ENCODE measurements at regions not wholly inside any gene's neighbourhood (a gene's known extent, or its start where the extent isn't known, plus 50 kb on each side); places are given as distances from the start of the nearest gene placed in this dataset.

DNA sequence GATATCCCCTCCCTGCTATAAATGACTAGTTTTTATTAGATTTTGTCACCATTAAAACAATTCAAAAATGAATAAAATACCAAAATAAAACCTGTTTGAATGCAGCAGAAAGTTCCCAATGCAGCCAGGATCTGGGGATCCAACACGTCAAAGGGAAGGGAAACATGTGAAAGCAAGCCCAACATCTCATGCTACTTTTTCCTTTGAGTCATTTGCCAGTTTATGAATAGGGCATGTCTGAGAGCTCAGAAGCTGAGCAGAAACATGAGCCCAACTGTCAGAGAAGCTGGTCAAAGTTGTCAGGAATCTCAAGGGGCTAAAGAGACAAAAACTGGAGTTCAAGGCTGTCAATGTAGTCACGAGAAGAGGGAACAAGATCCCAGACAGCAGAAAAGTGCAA is 526.4 kb downstream of the KLF5 start:
- intact Hi-C loops (cut with micrococcal nuclease; ENCODE audit: unreplicated experiment): no loop called here
- Histone ChIP-seq H3K9me3 (no peaks in the 10 kb centered on the region), H3K36me3 (ENCODE audit: control insufficient read depth, insufficient read depth, low read length) (no peaks in the 10 kb centered on the region), H3K4me1 (no peaks in the 10 kb centered on the region), H3K27me3 (replicated peaks; ENCODE audit: control insufficient read depth, insufficient read depth, low read length) (no peaks in the 10 kb centered on the region), H3K4me3 (ENCODE audit: low read depth, low read length) (no peak overlapping the region)
- H3K4me3 Mint-ChIP-seq (ENCODE audit: unreplicated experiment): no peak overlapping the region
- no peak for DNase-seq
- H3K4me1 Mint-ChIP-seq (ENCODE audit: low read depth, unreplicated experiment): peaks cover 6% of the 10 kb centered on the region
- H3K9me3 Mint-ChIP-seq (ENCODE audit: unreplicated experiment): peaks cover 10% of the 10 kb centered on the region
- ChIA-PET CTCF (no interaction called here), POLR2A (no interaction called here)
- TF ChIP-seq CTCF (IDR thresholded peaks at IDR 0.05; ENCODE audit: insufficient read depth in 1 of 2, low read depth in 1 of 2, low read length in 1 of 2, severe bottlenecking in 1 of 2, unreplicated experiment in 1 of 2): no peak
- H3K27me3 Mint-ChIP-seq (ENCODE audit: insufficient read depth, unreplicated experiment): peaks cover 2% of the 10 kb centered on the region
- no peaks in the 10 kb centered on the region for H3K36me3 Mint-ChIP-seq (ENCODE audit: insufficient read depth, unreplicated experiment)
- no TSS peak for BruUV-seq (replicated peaks)
- no peak overlapping the region for H3K27ac Mint-ChIP-seq (ENCODE audit: unreplicated experiment)

- H3K9me3 Mint-ChIP-seq (ENCODE audit: unreplicated experiment): peaks cover 10% of the 10 kb centered on the region
- H3K36me3 ChIP-seq (ENCODE audit: control insufficient read depth, insufficient read depth, low read length): no peaks in the 10 kb centered on the region
- intact Hi-C loops (cut with micrococcal nuclease; ENCODE audit: unreplicated experiment): no loop called here
- H3K4me1 Mint-ChIP-seq (ENCODE audit: low read depth, unreplicated experiment): peaks cover 6% of the 10 kb centered on the region
- TF ChIP-seq CTCF (IDR thresholded peaks at IDR 0.05; ENCODE audit: insufficient read depth in 1 of 2, low read depth in 1 of 2, low read length in 1 of 2, severe bottlenecking in 1 of 2, unreplicated experiment in 1 of 2): no peak
- H3K36me3 Mint-ChIP-seq (ENCODE audit: insufficient read depth, unreplicated experiment): no peaks in the 10 kb centered on the region
- H3K9me3 ChIP-seq: no peaks in the 10 kb centered on the region
- DNase-seq: no peak
- ChIA-PET CTCF (no interaction called here), POLR2A (no interaction called here)
- H3K4me3 Mint-ChIP-seq (ENCODE audit: unreplicated experiment): no peak overlapping the region
- no peak overlapping the region for H3K4me3 ChIP-seq (ENCODE audit: low read depth, low read length)
- no peaks in the 10 kb centered on the region for H3K27me3 ChIP-seq (replicated peaks; ENCODE audit: control insufficient read depth, insufficient read depth, low read length)
- no TSS peak for BruUV-seq (replicated peaks)
- H3K27ac Mint-ChIP-seq (ENCODE audit: unreplicated experiment): no peak overlapping the region
- H3K4me1 ChIP-seq: no peaks in the 10 kb centered on the region
- H3K27me3 Mint-ChIP-seq (ENCODE audit: insufficient read depth, unreplicated experiment): peaks cover 2% of the 10 kb centered on the region
Observed at GRCh38 chr13:73583331-73583730, 524.5 kb downstream of the KLF5 start.

- Mint-ChIP-seq H3K9me3 (ENCODE audit: unreplicated experiment) (peaks cover under 1% of the 10 kb centered on the region), H3K4me3 (ENCODE audit: unreplicated experiment) (no peak overlapping the region), H3K27ac (ENCODE audit: unreplicated experiment) (no peak overlapping the region), H3K36me3 (ENCODE audit: insufficient read depth, unreplicated experiment) (no peaks in the 10 kb centered on the region), H3K4me1 (ENCODE audit: low read depth, unreplicated experiment) (peaks cover 6% of the 10 kb centered on the region), H3K27me3 (ENCODE audit: insufficient read depth, unreplicated experiment) (no peaks in the 10 kb centered on the region)
- Histone ChIP-seq H3K9me3 (no peaks in the 10 kb centered on the region), H3K4me3 (ENCODE audit: low read depth, low read length) (no peak overlapping the region), H3K27me3 (replicated peaks; ENCODE audit: control insufficient read depth, insufficient read depth, low read length) (no peaks in the 10 kb centered on the region), H3K36me3 (ENCODE audit: control insufficient read depth, insufficient read depth, low read length) (no peaks in the 10 kb centered on the region), H3K4me1 (no peaks in the 10 kb centered on the region)
- CTCF ChIA-PET: no interaction called here
- POLR2A ChIA-PET: no interaction called here
- DNase-seq: no peak
- intact Hi-C loops (cut with micrococcal nuclease; ENCODE audit: unreplicated experiment): no loop called here
- TF ChIP-seq CTCF (IDR thresholded peaks at IDR 0.05; ENCODE audit: insufficient read depth in 1 of 2, low read depth in 1 of 2, low read length in 1 of 2, severe bottlenecking in 1 of 2, unreplicated experiment in 1 of 2): no peak
- no TSS peak for BruUV-seq (replicated peaks)
Observed at GRCh38 chr13:73580513-73581267, 521.9 kb downstream of the KLF5 start.

Measured in Caco-2 (cell line).